Esophagus squamous epithelium (tissue), 5 donors: ENCODE measurements at regions not wholly inside any gene's neighbourhood (a gene's known extent, or its start where the extent isn't known, plus 50 kb on each side); places are given as distances from the start of the nearest gene placed in this dataset.

ENCODE experiments used
- DNase-seq: peaks from one replicate; lab custom pipeline; 2025; lab: John Stamatoyannopoulos, UW
- H3K27ac ChIP-seq, 4 donors: fragments of 200-600 bp; sonication (generic); one replicate each; pipeline ENCODE4 v1.5.1; 2016 to 2019; ENCODE audit warnings: mild to moderate bottlenecking in 1 of 4
- H3K27me3 ChIP-seq, 4 donors: fragments of 200-600 bp; sonication (generic); 1 replicate in 3 of 4; 2 replicates in 1 of 4; pipeline versions ENCODE4 v1.5.1 to v1.6.0; 2017 to 2021; ENCODE audit warnings: antibody characterized with exemption in 1 of 4
- H3K36me3 ChIP-seq, 3 donors: fragments of 200-600 bp; sonication (generic); one replicate each; pipeline ENCODE4 v1.5.1; 2016 to 2019
- H3K4me1 ChIP-seq, 3 donors: fragments of 200-600 bp; sonication (generic); one replicate each; pipeline ENCODE4 v1.5.1; 2017 to 2019
- H3K4me3 ChIP-seq, 4 donors: fragments of 200-600 bp; sonication (generic); 1 replicate in 3 of 4; 2 replicates in 1 of 4; pipeline ENCODE4 v1.5.1; 2016 to 2019; ENCODE audit warnings: mild to moderate bottlenecking in 2 of 4, moderate library complexity in 1 of 4
- H3K9me3 ChIP-seq, 3 donors: fragments of 200-600 bp; sonication (generic); one replicate each; pipeline ENCODE4 v1.5.1; 2016 to 2019
- POLR2A ChIP-seq, 4 donors: fragments of 450-650 bp; IDR thresholded peaks; one replicate each; pipeline ENCODE4 v1.6.1; 2017; ENCODE audit warnings: antibody characterized with exemption in 4 of 4, mild to moderate bottlenecking in 4 of 4, moderate library complexity in 3 of 4
- WGBS, 2 donors: methylation state at CpG; one replicate each; pipeline ENCODE4 v1.1.5; 2018; 5-methylcytosine and 5-hydroxymethylcytosine counted together
- intact Hi-C: fragments of 100-400 bp; cut with DNase I; formaldehyde crosslinking; loops from one replicate; pipeline ENCODE4 v1.15.0; 2022
- TF ChIP-seq, protein P1 (sequence below), 6 experiments: fragments of 450-650 bp in 4 of 6; fragments of 200-600 bp in 2 of 6; sonication (generic) in 2 of 6; IDR thresholded peaks; one replicate each; pipeline ENCODE4 v1.5.1; 2016 to 2019; ENCODE audit warnings: antibody characterized with exemption in 6 of 6, mild to moderate bottlenecking in 4 of 6, moderate library complexity in 4 of 6
- donor health status: DM: yes; HTN: yes; CAD: no.

DNA sequence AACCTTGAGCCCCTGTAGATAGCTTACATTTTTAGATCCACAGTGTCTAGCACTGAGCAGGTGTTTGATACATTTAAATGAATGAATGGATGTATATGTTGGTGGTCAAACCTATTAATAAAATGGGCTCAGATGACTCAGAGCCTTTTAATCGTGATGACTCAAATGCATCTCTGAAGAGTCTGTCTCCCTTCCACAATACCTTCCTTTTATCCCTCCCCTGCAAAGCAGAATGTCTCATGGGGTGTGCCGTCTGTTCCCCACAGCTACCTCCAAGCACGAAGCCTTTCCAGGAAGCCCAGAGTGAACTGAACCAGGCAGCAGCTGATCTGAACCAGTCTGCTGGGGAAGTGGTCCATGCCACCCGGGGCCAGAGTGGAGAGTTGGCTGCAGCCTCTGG, 303.5 kb upstream of the TPM1 start:
- 26 to 60% methylated on average over 1 to 4 of the region's 4 CpGs for WGBS, 2 donors

DNA sequence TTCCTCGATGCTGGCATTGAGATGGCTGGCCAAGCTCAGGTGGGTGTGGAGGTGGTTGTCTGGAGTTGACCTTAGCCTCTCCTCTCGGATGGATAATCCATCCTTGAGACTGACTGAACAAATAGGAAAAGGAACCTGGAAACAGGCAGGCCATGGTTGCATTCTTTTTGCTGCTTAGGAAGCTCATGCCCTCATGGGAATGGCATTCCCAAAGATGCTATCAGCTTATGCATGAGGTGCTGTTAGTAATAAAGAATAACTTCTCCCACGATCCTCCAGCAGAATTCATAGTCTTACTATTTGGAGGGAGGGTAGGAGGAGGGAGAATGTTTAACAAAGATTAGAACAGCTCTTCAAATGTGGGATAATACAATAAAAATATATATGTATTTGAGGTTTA, 303.0 kb upstream of the TPM1 start:
- TF ChIP-seq POLR2A (IDR thresholded peaks at IDR 0.05): no peak
- TF ChIP-seq, protein P1, sequence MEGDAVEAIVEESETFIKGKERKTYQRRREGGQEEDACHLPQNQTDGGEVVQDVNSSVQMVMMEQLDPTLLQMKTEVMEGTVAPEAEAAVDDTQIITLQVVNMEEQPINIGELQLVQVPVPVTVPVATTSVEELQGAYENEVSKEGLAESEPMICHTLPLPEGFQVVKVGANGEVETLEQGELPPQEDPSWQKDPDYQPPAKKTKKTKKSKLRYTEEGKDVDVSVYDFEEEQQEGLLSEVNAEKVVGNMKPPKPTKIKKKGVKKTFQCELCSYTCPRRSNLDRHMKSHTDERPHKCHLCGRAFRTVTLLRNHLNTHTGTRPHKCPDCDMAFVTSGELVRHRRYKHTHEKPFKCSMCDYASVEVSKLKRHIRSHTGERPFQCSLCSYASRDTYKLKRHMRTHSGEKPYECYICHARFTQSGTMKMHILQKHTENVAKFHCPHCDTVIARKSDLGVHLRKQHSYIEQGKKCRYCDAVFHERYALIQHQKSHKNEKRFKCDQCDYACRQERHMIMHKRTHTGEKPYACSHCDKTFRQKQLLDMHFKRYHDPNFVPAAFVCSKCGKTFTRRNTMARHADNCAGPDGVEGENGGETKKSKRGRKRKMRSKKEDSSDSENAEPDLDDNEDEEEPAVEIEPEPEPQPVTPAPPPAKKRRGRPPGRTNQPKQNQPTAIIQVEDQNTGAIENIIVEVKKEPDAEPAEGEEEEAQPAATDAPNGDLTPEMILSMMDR (IDR thresholded peaks at IDR 0.05): no peak
- no peak for DNase-seq
- Histone ChIP-seq H3K36me3 (peaks cover 0 to 21% (median 0%) of the 10 kb centered on the region in 3 donors), H3K27me3 (no peaks in the 10 kb centered on the region), H3K4me3 (no peak overlapping the region), H3K9me3 (no peaks in the 10 kb centered on the region), H3K27ac (no peak overlapping the region), H3K4me1 (peaks cover 0 to 35% (median 4%) of the 10 kb centered on the region in 3 donors)
- 67 to 71% methylated on average over 2 to 3 of the region's 3 CpGs for WGBS, 2 donors
- intact Hi-C loops: no loop called here

More for the DNA sequence above, 303.5 kb upstream of the TPM1 start:
- H3K27ac ChIP-seq: no peak overlapping the region
- no peak for TF ChIP-seq POLR2A (IDR thresholded peaks at IDR 0.05)
- TF ChIP-seq, protein P1 (IDR thresholded peaks at IDR 0.05): no peak
- no peak for DNase-seq
- no peak overlapping the region for H3K4me3 ChIP-seq
- intact Hi-C loops: no loop called here
- peaks cover 0 to 35% (median 4%) of the 10 kb centered on the region in 3 donors for H3K4me1 ChIP-seq
- peaks cover 0 to 21% (median 0%) of the 10 kb centered on the region in 3 donors for H3K36me3 ChIP-seq
- no peaks in the 10 kb centered on the region for H3K27me3 ChIP-seq
- H3K9me3 ChIP-seq: no peaks in the 10 kb centered on the region

DNA sequence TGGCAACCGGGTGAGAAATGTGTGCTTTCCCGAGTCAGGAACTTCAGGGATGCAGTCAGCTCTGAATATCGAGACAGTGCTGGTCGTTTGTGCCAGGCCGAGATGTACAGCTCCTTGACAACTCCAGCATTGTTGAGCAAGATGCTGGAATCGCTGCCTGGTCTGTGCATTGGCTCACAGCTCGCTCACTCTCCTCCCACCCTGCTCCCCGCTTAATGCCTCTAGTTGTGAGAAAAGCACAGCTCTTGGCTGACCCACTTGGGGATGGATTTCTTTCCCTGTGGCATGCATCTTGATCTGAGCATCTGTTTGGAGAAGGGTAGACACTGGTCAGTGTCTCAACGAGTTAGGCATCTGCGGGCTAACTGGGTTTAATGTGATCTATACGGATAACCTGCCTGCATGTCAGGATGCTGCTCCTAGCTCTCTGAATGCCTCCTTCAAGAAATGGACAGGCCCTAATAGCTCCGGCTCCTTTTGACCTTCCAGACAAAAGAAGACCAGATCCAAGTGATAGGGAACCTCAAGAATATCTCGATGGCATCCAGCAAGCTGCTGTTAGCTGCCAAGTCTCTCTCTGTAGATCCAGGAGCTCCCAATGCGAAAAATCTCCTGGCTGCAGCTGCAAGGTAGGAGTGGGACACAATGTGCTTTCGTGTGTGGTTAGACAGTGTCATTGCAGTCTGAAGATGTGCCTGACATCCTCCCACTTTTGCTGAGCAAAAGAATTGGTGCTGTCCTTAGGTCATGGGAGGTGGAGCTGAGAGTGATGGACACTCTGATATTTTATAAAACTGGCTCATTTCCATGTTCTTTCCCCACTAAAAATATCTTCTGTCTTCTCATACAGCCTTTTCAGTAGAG, 302.2 kb upstream of the TPM1 start:
- TF ChIP-seq, protein P1 (IDR thresholded peaks at IDR 0.05): no peak
- no peak overlapping the region for H3K4me3 ChIP-seq
- H3K36me3 ChIP-seq: peaks cover 0 to 21% (median 0%) of the 10 kb centered on the region in 3 donors
- DNase-seq: no peak
- 72 to 81% methylated on average over 13 to 14 of the region's 15 CpGs for WGBS, 2 donors
- H3K4me1 ChIP-seq: peaks cover 0 to 35% (median 4%) of the 10 kb centered on the region in 3 donors
- intact Hi-C loops: loop anchor here (10.0 kb wide), 1 partner anchor 346 kb away; the partner anchor contains the start of gene TLN2
- H3K27me3 ChIP-seq: no peaks in the 10 kb centered on the region
- H3K9me3 ChIP-seq: no peaks in the 10 kb centered on the region
- peak overlapping the region in 2 of 4 donors; percentile 16 to 18 for H3K27ac ChIP-seq

DNA sequence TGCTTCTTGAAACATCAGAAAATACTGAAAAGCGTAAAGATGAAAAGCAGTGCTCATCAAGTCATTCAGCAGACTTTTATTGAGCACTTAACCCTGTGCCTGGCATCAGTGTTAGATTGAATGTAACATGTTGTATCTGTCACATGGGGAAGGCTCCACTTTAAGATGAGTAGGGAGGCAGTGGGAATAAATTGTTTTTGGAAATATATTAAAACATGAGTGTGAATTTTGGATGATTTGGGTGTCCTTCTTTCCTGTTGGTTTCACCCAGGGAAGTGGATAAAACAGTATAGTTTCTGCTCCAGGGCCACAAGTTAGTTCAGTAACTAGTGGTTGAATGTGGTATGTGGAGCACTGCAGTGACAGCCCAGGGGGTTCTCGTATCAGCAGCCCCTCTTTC, 301.4 kb upstream of the TPM1 start:
- Histone ChIP-seq H3K27ac (no peak overlapping the region), H3K9me3 (no peaks in the 10 kb centered on the region), H3K4me1 (peaks cover 0 to 35% (median 4%) of the 10 kb centered on the region in 3 donors), H3K4me3 (no peak overlapping the region), H3K36me3 (peaks cover 0 to 21% (median 0%) of the 10 kb centered on the region in 3 donors), H3K27me3 (no peaks in the 10 kb centered on the region)
- DNase-seq: no peak
- intact Hi-C loops: loop anchor here (10.0 kb wide), 1 partner anchor 346 kb away; the partner anchor contains the start of gene TLN2
- 81 to 89% methylated on average over 2 of the region's 2 CpGs for whole genome bisulfite sequencing, 2 donors
- TF ChIP-seq, protein P1 (IDR thresholded peaks at IDR 0.05): no peak
- no peak for TF ChIP-seq POLR2A (IDR thresholded peaks at IDR 0.05)
